Liver (tissue), 8 donors: ENCODE measurements at regions not wholly inside any gene's neighbourhood (a gene's known extent, or its start where the extent isn't known, plus 50 kb on each side); places are given as distances from the start of the nearest gene placed in this dataset.

Experiments
- DNase-seq: peaks from one replicate; pipeline ENCODE4 v3.0.0-alpha.2; 2017; ENCODE audit warnings: low spot score
- H3K27ac ChIP-seq, 2 donors: one replicate each; pipeline ENCODE4 v1.7.0; 2013; ENCODE audit warnings: inconsistent platforms in 2 of 2, low read length in 2 of 2, control low read depth in 1 of 2, low read depth in 1 of 2, mild to moderate bottlenecking in 1 of 2
- H3K27me3 ChIP-seq, 4 donors: one replicate each; pipeline versions ENCODE4 v1.6.1 to v1.7.0; 2013; ENCODE audit warnings: low read length in 3 of 4, inconsistent platforms in 1 of 4, mild to moderate bottlenecking in 1 of 4, moderate library complexity in 1 of 4; ENCODE audit not compliant: control insufficient read depth in 4 of 4, insufficient read depth in 4 of 4
- H3K36me3 ChIP-seq, 4 donors: one replicate each; pipeline versions ENCODE4 v1.6.1 to v1.7.0; 2013; ENCODE audit warnings: low read length in 3 of 4, mild to moderate bottlenecking in 3 of 4, low read depth in 1 of 4, moderate library complexity in 1 of 4; ENCODE audit not compliant: control insufficient read depth in 4 of 4, insufficient read depth in 3 of 4
- H3K4me1 ChIP-seq, 4 donors: one replicate each; pipeline versions ENCODE4 v1.6.1 to v1.7.0; 2013; ENCODE audit warnings: low read length in 3 of 4, mild to moderate bottlenecking in 3 of 4, moderate library complexity in 1 of 4; ENCODE audit not compliant: control insufficient read depth in 4 of 4, insufficient read depth in 4 of 4
- H3K4me3 ChIP-seq, 3 donors: one replicate each; pipeline versions ENCODE4 v1.6.1 to v1.7.0; 2013; ENCODE audit warnings: low read length in 3 of 3, control low read depth in 1 of 3, low read depth in 1 of 3, mild to moderate bottlenecking in 1 of 3
- H3K9ac ChIP-seq, 2 donors: one replicate each; pipeline ENCODE4 v1.7.0; 2013; ENCODE audit warnings: low read length in 2 of 2, mild to moderate bottlenecking in 2 of 2, moderate library complexity in 2 of 2, control low read depth in 1 of 2, low read depth in 1 of 2
- H3K9me3 ChIP-seq, 4 donors: one replicate each; pipeline versions ENCODE4 v1.6.1 to v1.7.0; 2013; ENCODE audit warnings: low read length in 3 of 4; ENCODE audit not compliant: control insufficient read depth in 4 of 4
- EGR1 ChIP-seq, 2 donors: IDR thresholded peaks; 2 replicates each; pipeline ENCODE4 v1.6.1; 2016 to 2018; ENCODE audit warnings: antibody characterized with exemption in 2 of 2, low read depth in 2 of 2
- FOXA1 ChIP-seq: IDR thresholded peaks from 2 replicates; pipeline ENCODE4 v1.6.1; 2016; ENCODE audit warnings: antibody characterized with exemption
- FOXA2 ChIP-seq: IDR thresholded peaks from 2 replicates; pipeline ENCODE4 v1.6.1; 2016; ENCODE audit warnings: antibody characterized with exemption
- HNF4A ChIP-seq, 2 donors: conservative IDR thresholded peaks; 2 replicates each; pipeline ENCODE4 v1.6.1; 2016; ENCODE audit warnings: antibody characterized with exemption in 2 of 2, mild to moderate bottlenecking in 2 of 2
- HNF4G ChIP-seq: IDR thresholded peaks from 2 replicates; pipeline ENCODE4 v1.6.1; 2016; ENCODE audit warnings: antibody characterized with exemption
- JUND ChIP-seq, 2 donors: IDR thresholded peaks; 2 replicates each; pipeline ENCODE4 v1.6.1; 2016; ENCODE audit warnings: antibody characterized with exemption in 2 of 2
- NR2F2 ChIP-seq: IDR thresholded peaks from 2 replicates; pipeline ENCODE4 v1.6.1; 2016; ENCODE audit warnings: antibody characterized with exemption
- RAD21 ChIP-seq, 2 donors: IDR thresholded peaks; 2 replicates each; pipeline ENCODE4 v1.6.1; 2016; ENCODE audit warnings: antibody characterized with exemption in 2 of 2, mild to moderate bottlenecking in 2 of 2
- SP1 ChIP-seq: IDR thresholded peaks from 2 replicates; pipeline ENCODE4 v1.6.1; 2018; ENCODE audit warnings: antibody characterized with exemption, mild to moderate bottlenecking
- TAF1 ChIP-seq: conservative IDR thresholded peaks from 2 replicates; pipeline ENCODE4 v1.6.1; 2016; ENCODE audit warnings: antibody characterized with exemption, mild to moderate bottlenecking
- YY1 ChIP-seq: IDR thresholded peaks from 2 replicates; pipeline ENCODE4 v1.6.1; 2016; ENCODE audit warnings: antibody characterized with exemption, mild to moderate bottlenecking
- ZBTB33 ChIP-seq: IDR thresholded peaks from 2 replicates; pipeline ENCODE4 v1.6.1; 2016; ENCODE audit warnings: antibody characterized with exemption
- WGBS: extraction: QIAGEN DNeasy Blood & Tissue Kit; methylation state at CpG from one replicate; pipeline ENCODE4 v1.1.7; 2013; 5-methylcytosine and 5-hydroxymethylcytosine counted together
- TF ChIP-seq, protein P1 (sequence below): IDR thresholded peaks from 2 replicates; pipeline ENCODE4 v1.6.1; 2016; ENCODE audit warnings: antibody characterized with exemption, mild to moderate bottlenecking
- TF ChIP-seq, protein P2 (sequence below): IDR thresholded peaks from 2 replicates; pipeline ENCODE4 v1.6.1; 2016; ENCODE audit warnings: antibody characterized with exemption
- TF ChIP-seq, protein P3 (sequence below): IDR thresholded peaks from 2 replicates; pipeline ENCODE4 v1.6.1; 2016; ENCODE audit warnings: antibody characterized with exemption
- TF ChIP-seq, protein P4 (sequence below): fragments of 150-350 bp; IDR thresholded peaks from 2 replicates; pipeline ENCODE4 v1.5.1; 2017; ENCODE audit warnings: improper control_type of control experiment, low read depth, low read length; ENCODE audit not compliant: missing input control
- donor health status: healthy.
- donor health status: healthy.
- donor health status: healthy.
- donor health status: healthy.
- donor health status: healthy.

- Histone ChIP-seq H3K27me3 (no peaks in the 10 kb centered on the region), H3K4me1 (peaks cover 0 to 7% (median 3%) of the 10 kb centered on the region in 4 donors), H3K9me3 (no peaks in the 10 kb centered on the region), H3K4me3 (no peak overlapping the region), H3K9ac (no peak overlapping the region), H3K36me3 (no peaks in the 10 kb centered on the region), H3K27ac (no peak overlapping the region)
- no peak for DNase-seq
- TF ChIP-seq SP1 (no peak), HNF4G (no peak), ZBTB33 (no peak), YY1 (no peak), RAD21 (IDR thresholded peaks at IDR 0.05) (no peak), JUND (IDR thresholded peaks at IDR 0.05) (no peak), HNF4A (conservative IDR thresholded peaks at IDR 0.05) (no peak), FOXA2 (no peak), NR2F2 (no peak), FOXA1 (no peak)
- TF ChIP-seq, protein P1, sequence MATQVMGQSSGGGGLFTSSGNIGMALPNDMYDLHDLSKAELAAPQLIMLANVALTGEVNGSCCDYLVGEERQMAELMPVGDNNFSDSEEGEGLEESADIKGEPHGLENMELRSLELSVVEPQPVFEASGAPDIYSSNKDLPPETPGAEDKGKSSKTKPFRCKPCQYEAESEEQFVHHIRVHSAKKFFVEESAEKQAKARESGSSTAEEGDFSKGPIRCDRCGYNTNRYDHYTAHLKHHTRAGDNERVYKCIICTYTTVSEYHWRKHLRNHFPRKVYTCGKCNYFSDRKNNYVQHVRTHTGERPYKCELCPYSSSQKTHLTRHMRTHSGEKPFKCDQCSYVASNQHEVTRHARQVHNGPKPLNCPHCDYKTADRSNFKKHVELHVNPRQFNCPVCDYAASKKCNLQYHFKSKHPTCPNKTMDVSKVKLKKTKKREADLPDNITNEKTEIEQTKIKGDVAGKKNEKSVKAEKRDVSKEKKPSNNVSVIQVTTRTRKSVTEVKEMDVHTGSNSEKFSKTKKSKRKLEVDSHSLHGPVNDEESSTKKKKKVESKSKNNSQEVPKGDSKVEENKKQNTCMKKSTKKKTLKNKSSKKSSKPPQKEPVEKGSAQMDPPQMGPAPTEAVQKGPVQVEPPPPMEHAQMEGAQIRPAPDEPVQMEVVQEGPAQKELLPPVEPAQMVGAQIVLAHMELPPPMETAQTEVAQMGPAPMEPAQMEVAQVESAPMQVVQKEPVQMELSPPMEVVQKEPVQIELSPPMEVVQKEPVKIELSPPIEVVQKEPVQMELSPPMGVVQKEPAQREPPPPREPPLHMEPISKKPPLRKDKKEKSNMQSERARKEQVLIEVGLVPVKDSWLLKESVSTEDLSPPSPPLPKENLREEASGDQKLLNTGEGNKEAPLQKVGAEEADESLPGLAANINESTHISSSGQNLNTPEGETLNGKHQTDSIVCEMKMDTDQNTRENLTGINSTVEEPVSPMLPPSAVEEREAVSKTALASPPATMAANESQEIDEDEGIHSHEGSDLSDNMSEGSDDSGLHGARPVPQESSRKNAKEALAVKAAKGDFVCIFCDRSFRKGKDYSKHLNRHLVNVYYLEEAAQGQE, result no peak
- TF ChIP-seq, protein P2, sequence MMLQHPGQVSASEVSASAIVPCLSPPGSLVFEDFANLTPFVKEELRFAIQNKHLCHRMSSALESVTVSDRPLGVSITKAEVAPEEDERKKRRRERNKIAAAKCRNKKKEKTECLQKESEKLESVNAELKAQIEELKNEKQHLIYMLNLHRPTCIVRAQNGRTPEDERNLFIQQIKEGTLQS, result no peak
- TF ChIP-seq, protein P3, sequence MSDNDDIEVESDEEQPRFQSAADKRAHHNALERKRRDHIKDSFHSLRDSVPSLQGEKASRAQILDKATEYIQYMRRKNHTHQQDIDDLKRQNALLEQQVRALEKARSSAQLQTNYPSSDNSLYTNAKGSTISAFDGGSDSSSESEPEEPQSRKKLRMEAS, result no peak
- TF ChIP-seq, protein P4, sequence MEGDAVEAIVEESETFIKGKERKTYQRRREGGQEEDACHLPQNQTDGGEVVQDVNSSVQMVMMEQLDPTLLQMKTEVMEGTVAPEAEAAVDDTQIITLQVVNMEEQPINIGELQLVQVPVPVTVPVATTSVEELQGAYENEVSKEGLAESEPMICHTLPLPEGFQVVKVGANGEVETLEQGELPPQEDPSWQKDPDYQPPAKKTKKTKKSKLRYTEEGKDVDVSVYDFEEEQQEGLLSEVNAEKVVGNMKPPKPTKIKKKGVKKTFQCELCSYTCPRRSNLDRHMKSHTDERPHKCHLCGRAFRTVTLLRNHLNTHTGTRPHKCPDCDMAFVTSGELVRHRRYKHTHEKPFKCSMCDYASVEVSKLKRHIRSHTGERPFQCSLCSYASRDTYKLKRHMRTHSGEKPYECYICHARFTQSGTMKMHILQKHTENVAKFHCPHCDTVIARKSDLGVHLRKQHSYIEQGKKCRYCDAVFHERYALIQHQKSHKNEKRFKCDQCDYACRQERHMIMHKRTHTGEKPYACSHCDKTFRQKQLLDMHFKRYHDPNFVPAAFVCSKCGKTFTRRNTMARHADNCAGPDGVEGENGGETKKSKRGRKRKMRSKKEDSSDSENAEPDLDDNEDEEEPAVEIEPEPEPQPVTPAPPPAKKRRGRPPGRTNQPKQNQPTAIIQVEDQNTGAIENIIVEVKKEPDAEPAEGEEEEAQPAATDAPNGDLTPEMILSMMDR, result no peak
- 85% methylated on average over 7 of the region's 7 CpGs for WGBS
These were observed 150.8 kb downstream of the INHBB start for GRCh38 chr2:120496759-120497158.

DNA sequence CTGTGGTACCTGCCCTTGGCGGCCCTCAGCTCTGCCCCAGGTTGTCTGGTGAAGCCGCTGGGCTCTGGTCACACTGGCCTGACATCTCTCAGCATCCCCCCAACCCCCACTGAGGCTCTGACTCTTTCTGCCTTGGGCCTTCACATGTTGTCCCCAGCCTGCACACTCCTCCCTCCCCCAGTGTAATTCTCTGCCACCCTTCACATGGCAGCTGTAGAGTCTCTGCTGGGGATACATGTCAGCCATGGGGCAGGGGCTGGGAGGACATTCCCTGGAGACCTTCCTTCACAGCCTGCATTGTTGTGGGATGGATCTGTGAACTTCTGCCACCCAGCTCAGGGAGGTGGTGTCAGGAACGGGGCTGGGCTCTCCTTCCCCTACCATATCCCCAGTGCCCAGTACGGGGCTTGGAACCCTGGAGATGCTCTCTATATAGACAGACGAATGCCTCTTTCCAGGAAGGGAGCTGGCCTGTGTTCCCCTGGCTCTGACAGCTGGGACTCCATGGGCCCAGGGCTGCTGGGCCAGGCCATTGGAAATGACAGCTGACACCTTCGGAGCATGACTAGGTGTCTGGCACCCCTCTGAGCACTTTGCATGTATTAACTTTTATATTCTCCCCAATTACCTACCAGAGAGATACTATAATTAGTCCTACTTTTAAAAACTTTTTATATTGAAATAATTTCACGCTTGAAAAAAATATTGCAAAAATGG is 151.5 kb downstream of the INHBB start:
- 92% methylated on average over 7 of the region's 7 CpGs for WGBS
- no peak for DNase-seq
- no peak overlapping the region for H3K27ac ChIP-seq
- H3K4me3 ChIP-seq, result no peak overlapping the region
- no peak for TF ChIP-seq TAF1
- TF ChIP-seq HNF4A (conservative IDR thresholded peaks at IDR 0.05), result no peak
- TF ChIP-seq, protein P4, result no peak
- TF ChIP-seq, protein P2, result no peak
- TF ChIP-seq, protein P1, result no peak
- TF ChIP-seq, protein P3, result no peak
- TF ChIP-seq FOXA2, result no peak
- TF ChIP-seq EGR1 (IDR thresholded peaks at IDR 0.05; ENCODE audit: low read depth in 2 of 2), result no peak
- TF ChIP-seq JUND (IDR thresholded peaks at IDR 0.05), result no peak
- no peak for TF ChIP-seq NR2F2
- no peak for TF ChIP-seq HNF4G
- H3K27me3 ChIP-seq, result no peaks in the 10 kb centered on the region
- no peaks in the 10 kb centered on the region for H3K9me3 ChIP-seq
- H3K9ac ChIP-seq, result no peak overlapping the region
- H3K4me1 ChIP-seq, result peaks cover 0 to 7% (median 3%) of the 10 kb centered on the region in 4 donors
- no peaks in the 10 kb centered on the region for H3K36me3 ChIP-seq
